GM19328 (cell line): ENCODE measurements at regions not wholly inside any gene's neighbourhood (a gene's known extent, or its start where the extent isn't known, plus 50 kb on each side); places are given as distances from the start of the nearest gene placed in this dataset.
"Not testable (repeated sequence)": the region's sequence is repeated elsewhere in the genome, so short reads cannot be mapped to it uniquely, and the experiment has no call there.

Source experiments
- ATAC-seq: cut with Tn5 transposase; IDR thresholded peaks from one replicate; pipeline ENCODE4 v1.9.1; 2021; ENCODE audit warnings: mild to moderate bottlenecking, moderate library complexity; ENCODE audit not compliant: unreplicated experiment

DNA sequence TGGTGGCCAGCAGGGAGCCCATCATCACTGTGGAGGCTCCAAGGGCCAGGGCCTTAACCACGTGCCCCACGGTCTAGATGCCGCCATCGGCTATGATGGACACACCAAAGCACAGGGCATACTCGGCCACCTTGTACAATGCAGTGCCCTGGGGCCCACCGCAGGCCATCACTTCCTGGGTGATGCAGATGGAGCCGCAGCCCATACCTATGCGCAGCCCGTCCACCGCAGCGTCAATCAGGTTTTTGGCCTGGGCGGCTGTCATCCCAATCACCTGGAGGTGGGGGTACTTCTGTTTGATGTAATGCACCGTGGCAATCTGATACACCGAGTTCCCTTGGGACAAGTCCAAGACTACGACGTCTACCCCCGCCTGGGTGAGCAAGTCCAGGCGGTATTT, 153.3 kb upstream of the ZSWIM2 start:
- no peak for ATAC-seq

DNA sequence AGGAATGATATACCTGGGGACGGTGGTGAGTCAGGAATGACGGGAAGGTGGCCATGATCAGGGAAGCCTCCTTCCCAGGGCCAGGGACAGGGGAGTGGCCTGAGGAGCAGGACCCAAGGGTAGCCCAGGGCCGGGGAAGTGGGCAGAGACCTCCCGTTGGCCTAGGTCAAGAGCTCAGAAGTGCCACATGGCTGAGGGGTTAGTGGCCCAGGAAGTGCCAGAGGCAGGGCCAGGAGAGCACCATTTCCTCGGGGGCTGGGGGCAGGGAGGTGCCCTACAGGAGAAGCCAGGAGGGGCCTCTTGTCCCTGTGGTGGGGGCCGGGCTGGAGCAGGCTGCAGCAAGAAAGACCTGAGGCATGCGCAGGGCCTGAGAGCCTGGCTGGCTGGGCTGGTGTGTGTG, 152.3 kb upstream of the ZSWIM2 start:
- ATAC-seq, result no peak

GRCh38 chr2:186995092-186995491, 146.1 kb upstream of the ZSWIM2 start:
- no peak for ATAC-seq

DNA sequence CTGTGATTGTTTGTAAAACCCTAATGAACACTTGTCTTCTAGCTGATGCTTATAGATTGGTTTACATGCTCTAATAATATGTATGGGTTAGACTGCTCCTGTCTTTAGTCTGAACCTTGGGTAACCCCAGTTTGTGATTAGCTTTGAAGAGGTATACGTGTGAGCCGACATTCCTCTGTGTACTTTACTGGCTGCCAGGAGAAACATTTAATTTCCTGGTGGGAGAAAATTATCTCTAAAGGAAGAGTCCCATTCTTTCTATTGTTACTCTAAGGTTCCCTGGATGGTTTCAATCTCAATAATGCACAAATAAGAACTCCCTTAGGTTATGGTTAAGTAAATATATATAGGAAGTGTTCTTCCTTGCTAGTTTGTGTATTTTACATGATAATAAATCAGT, 143.6 kb upstream of the ZSWIM2 start:
- no peak for ATAC-seq

GRCh38 chr2:186991766-186992417, 142.9 kb upstream of the ZSWIM2 start:
- no peak for ATAC-seq

- no peak for ATAC-seq
Measured at GRCh38 chr2:186984966-186985365, 136.0 kb upstream of the ZSWIM2 start.

- ATAC-seq, result no peak
Measured at GRCh38 chr2:186984481-186984880, 135.5 kb upstream of the ZSWIM2 start.

- ATAC-seq, result no peak
Measured at GRCh38 chr2:186980787-186981550, 132.0 kb upstream of the ZSWIM2 start.

DNA sequence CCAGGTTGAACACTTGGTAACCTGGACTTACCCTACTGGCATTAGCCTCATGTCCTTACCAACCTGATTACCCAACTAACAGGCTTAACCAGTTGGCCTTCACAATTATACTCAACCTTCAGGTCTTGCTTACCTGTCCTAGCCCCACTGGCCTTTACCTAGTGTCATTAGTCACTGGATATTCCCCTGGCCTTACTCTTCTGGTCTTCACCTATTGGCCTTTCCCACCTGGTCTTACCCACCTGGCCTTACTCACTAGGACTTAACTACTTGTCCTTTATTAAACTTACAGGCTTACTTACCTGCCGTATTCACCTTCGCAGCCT, 131.1 kb upstream of the ZSWIM2 start:
- no peak for ATAC-seq

DNA sequence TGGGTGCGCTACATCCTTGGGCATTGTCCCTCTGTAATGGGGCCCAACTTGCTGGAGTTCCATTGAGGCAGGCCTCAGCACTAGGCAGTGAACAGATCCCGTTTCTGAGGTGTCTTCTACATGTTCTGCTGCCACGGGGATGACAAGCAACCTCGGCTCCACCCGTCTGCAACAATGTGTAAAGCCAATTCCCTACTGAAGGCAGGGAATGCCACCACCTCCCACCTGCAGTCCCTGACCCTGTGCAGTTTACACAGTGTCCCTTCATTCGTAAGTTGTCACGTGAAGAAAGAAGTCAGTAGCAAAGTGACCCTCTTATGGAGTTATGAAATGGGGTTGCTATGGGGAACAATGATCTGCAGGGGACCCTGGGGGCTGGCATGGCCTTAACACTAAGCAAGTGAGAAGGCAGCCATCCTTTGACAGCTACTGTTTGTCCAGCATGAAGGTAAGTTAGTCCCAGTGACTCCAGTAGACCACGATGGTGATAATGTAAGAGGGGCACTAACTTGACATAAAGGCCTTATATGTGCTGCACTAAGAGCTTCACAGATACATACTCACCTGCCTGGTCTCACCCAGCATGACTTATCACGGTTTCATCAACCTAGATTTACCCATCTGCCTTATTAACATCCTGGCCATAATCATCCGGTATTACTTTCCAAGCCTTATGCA, 130.6 kb upstream of the ZSWIM2 start:
- no peak for ATAC-seq

DNA sequence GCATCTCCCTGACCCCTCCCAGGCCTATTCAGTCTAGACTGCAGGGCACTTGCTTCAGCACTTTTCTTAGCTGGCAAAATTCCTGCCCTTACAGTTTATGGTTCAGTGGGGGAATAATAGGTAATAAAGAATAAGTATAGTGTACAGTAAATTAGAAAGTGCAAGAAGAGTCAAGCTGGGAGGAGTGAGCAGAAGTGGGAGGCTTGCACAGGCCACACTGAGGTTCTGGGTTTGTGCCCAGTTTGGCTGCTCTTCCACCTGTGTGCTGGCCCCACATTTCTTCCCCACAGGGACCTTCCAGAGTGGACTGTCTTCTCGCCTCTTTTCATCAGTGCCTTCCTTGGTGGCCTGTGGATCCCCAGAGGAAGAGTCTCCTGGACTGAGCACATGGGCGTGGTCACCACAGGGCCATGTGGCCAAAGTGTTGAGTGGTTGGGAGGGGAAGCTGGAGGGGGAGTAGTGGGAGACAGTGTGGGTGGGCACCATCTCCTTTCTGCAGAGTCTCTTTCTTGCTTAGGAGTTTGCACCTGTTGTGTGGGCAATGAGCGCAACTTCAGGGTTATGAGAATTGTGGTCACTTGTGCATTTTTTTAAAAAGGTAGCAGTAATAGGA, 128.6 kb upstream of the ZSWIM2 start:
- ATAC-seq, result no peak

GRCh38 chr2:186976329-186976728, 127.4 kb upstream of the ZSWIM2 start:
- no peak for ATAC-seq

DNA sequence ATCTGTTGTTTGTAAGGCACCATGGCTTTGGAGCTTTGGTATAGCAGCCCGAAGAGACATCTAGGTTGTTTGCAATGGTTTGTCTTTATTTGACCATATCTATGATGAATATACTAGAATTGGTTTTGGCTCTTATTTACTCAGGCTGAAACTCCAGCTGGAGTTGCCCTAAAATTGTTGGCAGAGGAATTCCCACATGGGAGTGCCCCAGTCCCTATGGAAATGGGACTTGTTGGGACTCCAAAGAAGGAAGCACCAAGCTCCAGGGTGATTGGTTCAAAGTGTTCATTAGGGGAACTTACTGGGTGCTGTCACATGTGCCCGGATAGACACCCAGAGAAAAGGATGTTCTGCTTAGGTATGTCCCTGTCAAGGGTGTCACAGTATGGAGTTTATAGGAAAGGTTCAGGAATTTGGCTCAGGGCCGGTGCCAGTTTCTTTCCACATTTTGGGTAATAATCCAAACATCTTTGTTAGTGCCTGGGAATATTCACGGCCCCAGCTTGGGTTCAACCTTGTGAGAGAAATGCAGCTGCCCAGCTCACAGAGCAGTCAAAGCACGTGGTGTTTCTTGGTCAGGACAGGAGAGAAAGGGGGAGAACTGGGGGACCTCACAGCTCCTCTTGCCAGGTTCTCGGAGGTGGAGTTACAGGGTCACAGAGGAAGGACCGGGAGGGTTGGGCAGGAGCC, 123.5 kb upstream of the ZSWIM2 start:
- no peak for ATAC-seq

- ATAC-seq, result no peak
Measured at GRCh38 chr2:186968277-186968676, 119.3 kb upstream of the ZSWIM2 start.

DNA sequence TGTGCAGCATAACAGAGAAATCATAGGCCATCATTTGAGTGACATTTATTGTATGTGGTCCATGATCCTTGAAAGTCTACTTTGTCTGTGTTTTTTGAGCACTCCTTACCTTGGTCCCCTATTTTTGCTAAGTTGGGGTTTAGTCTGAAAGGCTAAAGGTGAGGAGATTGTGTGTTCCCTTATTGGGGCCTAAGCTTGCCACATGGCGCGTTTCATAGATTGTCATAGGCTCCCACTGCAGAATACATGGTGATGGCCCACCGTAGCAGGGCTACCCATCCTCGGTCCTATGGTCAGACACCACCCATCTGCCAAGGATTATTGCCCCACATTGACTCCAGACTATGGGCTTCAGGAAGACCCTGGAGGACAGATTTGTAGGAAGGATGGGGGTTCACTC, 117.0 kb upstream of the ZSWIM2 start:
- no peak for ATAC-seq

- ATAC-seq, result no peak
Measured at GRCh38 chr2:186962085-186962747, 113.2 kb upstream of the ZSWIM2 start.

DNA sequence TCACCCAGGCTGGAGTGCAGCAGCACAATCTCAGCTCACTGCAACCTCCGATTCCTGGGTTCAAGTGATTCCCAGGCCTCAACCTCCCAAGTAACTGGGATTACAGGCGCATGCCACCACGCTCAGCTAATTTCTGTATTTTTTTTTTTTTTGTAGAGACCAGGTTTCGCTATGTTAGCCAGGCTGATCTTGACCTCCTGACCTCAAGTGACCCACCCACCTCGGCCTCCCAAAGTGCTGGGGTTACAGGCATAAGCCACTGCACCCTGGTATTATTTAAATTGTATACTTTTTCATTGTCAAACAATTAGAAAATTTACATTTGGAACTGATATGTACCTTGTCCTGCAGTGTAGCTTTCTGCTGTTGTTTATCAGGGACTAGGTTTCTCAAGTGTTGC, 111.3 kb upstream of the ZSWIM2 start:
- ATAC-seq, result not testable (repeated sequence)

DNA sequence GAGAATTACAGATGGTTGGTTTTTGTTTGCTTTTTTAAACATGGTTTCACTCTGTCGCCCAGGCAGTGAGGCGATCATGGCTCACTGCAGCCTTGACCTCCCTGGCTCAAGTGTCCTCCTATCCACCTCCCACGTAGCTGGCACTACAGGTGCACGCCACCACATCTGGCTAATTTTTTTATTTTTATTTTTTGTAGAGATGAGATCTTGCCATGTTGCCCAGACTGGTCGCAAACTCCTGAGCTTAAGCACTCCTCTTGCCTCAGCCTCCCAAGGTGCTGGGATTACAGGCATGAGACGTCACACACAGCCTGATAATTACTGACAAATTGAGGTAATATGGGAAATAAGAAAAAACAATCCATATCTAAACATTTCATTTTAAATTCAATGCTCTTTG, 110.5 kb upstream of the ZSWIM2 start:
- ATAC-seq, result no peak

- ATAC-seq, result no peak
Measured at GRCh38 chr2:186950694-186951093, 101.7 kb upstream of the ZSWIM2 start.

GRCh38 chr2:186949726-186950256, 100.8 kb upstream of the ZSWIM2 start:
- no peak for ATAC-seq
